ENCODE measurements at regions not wholly inside any gene's neighbourhood (a gene's known extent, or its start where the extent isn't known, plus 50 kb on each side); places are given as distances from the start of the nearest gene placed in this dataset.

- TF ChIP-seq ZNF274 (IDR thresholded peaks at IDR 0.05; ENCODE audit: low read depth, low read length) (no peak), SUZ12 (IDR thresholded peaks at IDR 0.05; ENCODE audit: extremely low read depth, insufficient read depth, insufficient read length) (no peak)
These were observed 508.6 kb downstream of the PTPRU start for GRCh38 chr1:29744684-29745490.

Measured in NT2/D1 (cell line).